ENCODE measurements at regions not wholly inside any gene's neighbourhood (a gene's known extent, or its start where the extent isn't known, plus 50 kb on each side); places are given as distances from the start of the nearest gene placed in this dataset.

DNA sequence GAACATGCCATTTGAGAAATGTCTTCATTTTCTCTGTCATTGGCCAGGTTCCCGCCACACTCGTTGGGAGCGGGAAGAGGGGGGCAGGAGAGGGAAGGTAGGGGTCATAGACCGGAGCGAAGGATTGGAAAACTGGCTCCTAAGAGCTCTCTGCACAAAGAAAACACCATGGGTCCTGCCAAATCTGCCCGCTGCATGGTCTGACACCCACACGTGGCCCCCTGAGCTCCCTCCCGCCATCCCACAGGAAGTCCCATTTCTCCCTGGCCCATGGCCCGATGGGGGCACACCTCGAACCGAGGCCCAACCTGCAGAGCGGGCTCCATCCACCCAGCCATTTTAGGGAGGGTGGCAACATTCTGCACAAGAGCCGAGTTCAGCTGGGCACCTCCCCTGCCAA, 159.6 kb downstream of the SALL1 start:
- Mint-ChIP-seq H3K4me3 (no peak overlapping the region), H3K27ac (no peak overlapping the region), H3K9me3 (peaks cover 13% of the 10 kb centered on the region), H3K36me3 (no peaks in the 10 kb centered on the region), H3K27me3 (no peaks in the 10 kb centered on the region), H3K4me1 (no peaks in the 10 kb centered on the region)
- ATAC-seq: no peak

DNA sequence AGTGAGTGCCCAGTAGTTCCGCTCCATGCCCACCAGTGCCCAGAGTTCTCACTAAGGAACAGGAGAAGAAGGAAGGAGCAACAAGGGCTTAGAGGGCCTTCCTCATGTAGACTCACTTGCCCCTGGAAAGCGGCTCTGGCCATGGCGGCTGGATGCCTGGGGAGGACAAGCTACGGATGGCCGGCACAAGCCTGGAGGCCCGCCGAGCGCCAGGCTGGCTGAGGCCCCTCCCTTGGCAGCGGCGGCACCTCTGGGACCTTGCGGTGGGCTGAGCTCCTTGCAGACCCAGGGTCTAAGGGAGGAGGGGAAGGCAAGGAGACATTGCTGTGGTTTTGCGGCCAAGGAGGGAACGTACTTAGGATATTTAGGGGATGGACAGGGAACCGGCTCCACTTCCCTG, 160.1 kb downstream of the SALL1 start:
- no peaks in the 10 kb centered on the region for H3K4me1 Mint-ChIP-seq
- H3K27me3 Mint-ChIP-seq: no peaks in the 10 kb centered on the region
- peaks cover 13% of the 10 kb centered on the region for H3K9me3 Mint-ChIP-seq
- no peak overlapping the region for H3K4me3 Mint-ChIP-seq
- H3K36me3 Mint-ChIP-seq: no peaks in the 10 kb centered on the region
- no peak for ATAC-seq
- H3K27ac Mint-ChIP-seq: no peak overlapping the region

DNA sequence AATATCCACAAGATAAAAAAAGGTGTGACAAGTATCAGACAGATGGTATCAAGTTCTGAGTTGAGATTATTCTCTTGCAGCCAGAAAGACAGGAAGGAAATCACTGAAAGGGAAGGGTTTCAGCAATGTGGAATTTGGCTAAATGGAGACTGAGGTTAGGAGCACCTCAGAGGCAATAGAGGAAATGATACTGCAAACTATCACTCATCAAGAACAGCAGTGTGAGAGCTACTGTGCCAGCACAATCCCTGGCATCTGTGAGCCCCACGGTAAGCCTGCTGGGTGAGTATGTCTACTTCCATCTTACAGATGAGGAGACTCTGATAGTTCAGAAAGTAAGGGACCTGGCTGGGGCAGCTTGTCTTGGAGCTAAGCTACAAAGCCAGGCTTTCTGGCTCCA, 162.0 kb downstream of the SALL1 start:
- H3K9me3 Mint-ChIP-seq: peaks cover 13% of the 10 kb centered on the region
- no peak for ATAC-seq

DNA sequence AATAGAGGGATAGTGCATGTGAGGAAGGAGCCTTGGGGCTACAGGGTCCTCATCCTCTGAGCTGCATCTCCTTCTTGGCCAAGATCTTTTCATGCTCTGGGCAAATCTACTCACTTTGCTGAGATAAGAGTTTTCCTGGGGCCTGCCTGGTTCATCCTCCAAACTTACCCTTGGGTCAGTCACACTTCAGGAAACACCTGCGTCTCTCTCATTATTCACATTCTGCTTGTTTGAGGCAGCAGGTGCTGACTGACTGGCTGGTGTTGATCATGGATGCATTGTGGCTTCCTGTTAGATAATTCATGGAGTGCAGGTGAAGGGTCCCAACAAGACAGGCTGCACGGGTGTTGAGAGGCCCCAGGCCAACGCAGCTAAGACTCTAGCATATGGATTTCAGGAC, 162.6 kb downstream of the SALL1 start:
- Mint-ChIP-seq H3K27ac (no peak overlapping the region), H3K9me3 (peaks cover 13% of the 10 kb centered on the region), H3K4me3 (no peak overlapping the region), H3K27me3 (no peaks in the 10 kb centered on the region), H3K36me3 (no peaks in the 10 kb centered on the region), H3K4me1 (no peaks in the 10 kb centered on the region)
- no peak for ATAC-seq

More for the DNA sequence above, 162.0 kb downstream of the SALL1 start:
- no peaks in the 10 kb centered on the region for H3K4me1 Mint-ChIP-seq
- no peak overlapping the region for H3K27ac Mint-ChIP-seq
- H3K27me3 Mint-ChIP-seq: no peaks in the 10 kb centered on the region
- no peak overlapping the region for H3K4me3 Mint-ChIP-seq
- H3K36me3 Mint-ChIP-seq: no peaks in the 10 kb centered on the region

DNA sequence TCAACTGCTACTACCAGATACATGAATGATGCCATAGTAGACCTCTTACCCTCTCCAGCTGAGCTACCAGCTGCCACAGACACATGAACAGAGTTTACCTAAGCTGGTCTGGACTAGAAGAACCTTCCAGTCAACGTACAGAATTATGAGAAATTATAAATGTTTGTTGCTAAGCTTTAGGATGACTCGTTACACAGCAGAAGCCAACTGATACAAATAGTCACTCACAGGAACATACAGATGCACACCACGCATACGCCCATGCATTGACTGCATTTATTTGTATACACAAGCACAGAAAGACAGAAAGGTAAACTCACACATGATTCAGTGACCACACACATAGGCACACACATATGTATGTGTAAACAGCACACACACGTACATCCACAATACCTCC, 164.6 kb downstream of the SALL1 start:
- Mint-ChIP-seq H3K27me3 (no peaks in the 10 kb centered on the region), H3K4me3 (no peak overlapping the region), H3K9me3 (peaks cover 18% of the 10 kb centered on the region), H3K36me3 (no peaks in the 10 kb centered on the region), H3K27ac (no peak overlapping the region), H3K4me1 (no peaks in the 10 kb centered on the region)
- ATAC-seq: no peak

DNA sequence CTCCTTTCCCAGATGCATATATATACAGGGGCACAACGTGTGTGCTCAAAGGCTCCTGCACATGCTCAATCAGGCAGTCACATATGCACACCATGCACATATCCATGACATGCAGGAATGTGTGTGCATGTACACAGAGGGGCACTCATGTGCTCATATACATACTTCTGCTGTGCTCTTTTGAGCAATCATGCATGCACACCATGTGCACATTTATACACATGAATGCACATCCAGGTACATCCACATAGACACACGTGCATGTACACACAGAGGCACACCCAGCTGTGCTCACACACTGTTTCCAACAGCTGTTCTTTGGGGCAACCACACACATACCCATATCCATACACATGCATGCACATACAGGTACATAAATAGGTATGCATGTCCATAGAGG, 165.3 kb downstream of the SALL1 start:
- no peaks in the 10 kb centered on the region for H3K36me3 Mint-ChIP-seq
- no peak for ATAC-seq
- H3K27ac Mint-ChIP-seq: no peak overlapping the region
- no peak overlapping the region for H3K4me3 Mint-ChIP-seq
- H3K27me3 Mint-ChIP-seq: peaks cover 7% of the 10 kb centered on the region
- peaks cover 22% of the 10 kb centered on the region for H3K9me3 Mint-ChIP-seq
- no peaks in the 10 kb centered on the region for H3K4me1 Mint-ChIP-seq

DNA sequence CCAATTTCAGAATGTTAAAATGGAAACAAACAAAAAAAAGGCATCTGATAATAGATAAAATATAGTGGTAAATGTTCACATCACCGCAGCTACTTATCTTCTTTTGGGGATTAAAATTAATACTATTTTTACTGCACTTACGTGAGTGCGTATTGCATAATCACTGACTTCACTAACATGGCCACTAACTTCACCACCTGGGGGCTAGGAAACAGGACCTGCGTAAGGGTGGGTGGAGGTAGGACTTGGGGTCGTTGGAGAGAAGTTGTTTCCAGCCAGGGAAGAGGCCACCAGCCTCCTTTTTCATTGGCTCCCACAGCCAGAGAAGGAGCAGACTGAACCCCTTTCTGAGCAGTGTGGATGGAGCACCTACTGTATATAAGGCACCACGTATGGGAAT, 166.4 kb downstream of the SALL1 start:
- Mint-ChIP-seq H3K4me1 (no peaks in the 10 kb centered on the region), H3K4me3 (no peak overlapping the region), H3K9me3 (peaks cover 18% of the 10 kb centered on the region)

DNA sequence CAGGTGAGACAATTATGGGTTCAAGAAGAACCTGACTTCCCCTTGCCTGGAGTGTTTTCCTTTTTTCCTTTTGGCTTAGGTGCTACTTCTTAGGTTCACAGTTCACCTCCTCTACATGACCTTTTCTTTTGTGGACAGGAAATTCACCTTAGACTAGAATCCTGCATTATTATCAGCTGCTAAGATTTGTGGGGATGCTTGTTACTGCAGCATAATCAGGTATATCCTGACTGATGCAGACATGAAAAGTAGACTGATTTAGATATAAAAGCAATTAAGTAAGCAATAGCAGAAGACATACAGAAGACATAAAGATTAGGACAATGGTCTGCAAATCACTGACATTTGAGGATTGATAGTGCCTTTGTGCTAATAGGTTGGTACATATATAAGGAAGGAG, 168.3 kb downstream of the SALL1 start:
- Mint-ChIP-seq H3K4me3 (no peak overlapping the region), H3K27me3 (peaks cover 8% of the 10 kb centered on the region), H3K4me1 (no peaks in the 10 kb centered on the region), H3K36me3 (no peaks in the 10 kb centered on the region), H3K27ac (no peak overlapping the region), H3K9me3 (peaks cover 18% of the 10 kb centered on the region)
- no peak for ATAC-seq

More for the DNA sequence above, 166.4 kb downstream of the SALL1 start:
- Mint-ChIP-seq H3K36me3 (no peaks in the 10 kb centered on the region), H3K27me3 (peaks cover 8% of the 10 kb centered on the region), H3K27ac (no peak overlapping the region)
- no peak for ATAC-seq

DNA sequence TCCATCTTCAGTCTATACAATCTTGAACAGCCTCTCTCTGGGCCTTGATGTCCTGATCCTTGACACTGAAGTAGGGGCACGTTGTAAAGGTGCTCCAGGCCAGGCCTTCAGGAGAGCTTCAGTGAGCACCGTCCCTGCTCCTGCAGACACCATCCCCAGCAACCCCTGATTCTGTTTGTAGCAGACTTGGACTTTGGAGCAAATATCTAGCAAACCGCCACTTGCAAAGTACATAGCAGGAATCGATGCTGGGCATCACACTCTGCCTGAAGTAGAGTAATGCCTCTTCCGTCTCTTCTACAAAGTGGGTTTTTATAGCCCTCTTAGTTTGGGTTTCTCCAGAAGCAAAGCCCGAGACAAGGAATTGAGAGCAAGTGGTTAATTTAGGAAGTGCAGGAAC, 169.1 kb downstream of the SALL1 start:
- ATAC-seq: no peak
- H3K4me3 Mint-ChIP-seq: no peak overlapping the region
- H3K36me3 Mint-ChIP-seq: no peaks in the 10 kb centered on the region
- peaks cover 18% of the 10 kb centered on the region for H3K9me3 Mint-ChIP-seq
- H3K27me3 Mint-ChIP-seq: peaks cover 8% of the 10 kb centered on the region
- H3K4me1 Mint-ChIP-seq: no peaks in the 10 kb centered on the region
- no peak overlapping the region for H3K27ac Mint-ChIP-seq

DNA sequence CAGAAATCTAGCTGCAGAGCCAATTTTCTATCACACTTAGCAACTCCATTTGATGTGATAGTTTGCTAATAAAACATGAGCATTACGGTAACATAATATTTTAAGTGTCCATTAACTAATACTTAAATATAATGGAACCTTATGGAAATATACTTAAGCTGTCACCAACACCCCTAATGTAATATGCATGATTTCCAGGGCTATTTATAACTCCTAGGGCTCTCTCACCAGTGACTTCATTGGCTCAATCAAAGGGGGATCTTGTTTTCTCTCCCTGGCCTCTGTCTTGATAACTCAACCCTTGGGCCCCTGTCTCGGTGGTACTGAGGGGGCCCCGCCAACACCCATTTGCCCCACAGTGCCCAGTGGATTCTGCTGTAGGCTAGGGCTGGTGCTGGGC, 170.4 kb downstream of the SALL1 start:
- Mint-ChIP-seq H3K36me3 (no peaks in the 10 kb centered on the region), H3K4me1 (no peaks in the 10 kb centered on the region), H3K27ac (no peak overlapping the region), H3K27me3 (peaks cover 8% of the 10 kb centered on the region), H3K4me3 (no peak overlapping the region), H3K9me3 (peaks cover 15% of the 10 kb centered on the region)
- ATAC-seq: no peak

DNA sequence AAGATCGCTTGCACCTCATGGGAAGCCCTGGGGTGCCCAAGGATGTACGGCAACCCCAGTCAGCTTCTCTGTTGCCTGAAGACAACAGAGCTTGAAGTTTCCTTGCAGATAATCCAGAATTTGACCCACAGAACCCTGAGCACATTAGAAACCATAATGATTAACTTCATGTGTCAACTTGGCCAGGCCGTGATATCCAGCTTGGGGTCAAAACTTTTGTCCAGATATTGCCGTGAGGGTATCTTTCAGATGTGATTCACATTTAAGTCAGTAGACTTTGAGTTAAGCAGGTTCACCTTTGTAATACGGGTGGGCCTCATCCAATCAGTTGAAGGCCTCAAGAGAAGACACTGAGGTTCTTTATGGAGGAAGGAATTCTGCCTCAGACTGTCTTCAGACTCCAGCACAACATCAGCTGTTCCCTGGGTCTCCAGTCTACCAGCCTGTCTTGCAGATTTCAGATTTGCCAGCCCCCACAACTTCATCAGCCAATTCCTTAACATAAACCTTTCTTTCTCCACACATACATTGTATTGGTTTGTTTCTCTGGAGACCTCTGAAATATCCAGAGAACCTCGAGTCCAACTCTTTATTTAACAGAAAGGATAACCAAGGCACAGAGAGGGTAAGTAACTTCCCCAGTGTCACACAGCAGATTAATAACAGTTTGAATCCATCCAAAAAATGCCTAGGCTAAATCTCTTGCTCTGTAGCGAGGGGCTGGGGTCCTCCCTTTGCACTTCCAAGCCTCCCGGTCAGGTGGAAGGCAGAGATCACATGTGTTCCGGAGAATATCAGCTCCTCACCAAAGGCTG, 171.1 kb downstream of the SALL1 start:
- Mint-ChIP-seq H3K27me3 (peaks cover 8% of the 10 kb centered on the region), H3K4me3 (no peak overlapping the region), H3K4me1 (no peaks in the 10 kb centered on the region), H3K36me3 (no peaks in the 10 kb centered on the region), H3K27ac (no peak overlapping the region), H3K9me3 (peaks cover 11% of the 10 kb centered on the region)
- ATAC-seq: no peak

DNA sequence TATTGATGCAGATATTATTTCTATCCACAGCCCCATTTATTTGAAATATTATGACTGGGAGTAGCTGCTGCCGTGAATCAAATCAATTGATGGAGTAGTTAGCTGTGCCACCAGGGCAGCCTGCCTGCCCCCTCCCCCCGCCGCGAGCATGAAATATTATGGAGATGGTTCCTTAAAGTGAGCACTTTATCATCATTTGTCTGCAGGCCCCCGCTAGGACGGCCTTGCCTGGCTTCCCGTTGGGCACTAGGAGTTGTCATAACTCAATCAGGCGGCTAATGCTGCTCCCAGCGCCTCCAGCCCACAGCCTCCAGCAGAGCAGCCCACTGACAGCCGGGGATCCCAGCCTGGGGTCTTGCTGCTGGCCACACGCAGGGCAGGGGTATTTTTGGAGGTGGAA, 173.9 kb downstream of the SALL1 start:
- Mint-ChIP-seq H3K27ac (no peak overlapping the region), H3K9me3 (peaks cover 8% of the 10 kb centered on the region), H3K4me1 (no peaks in the 10 kb centered on the region), H3K36me3 (no peaks in the 10 kb centered on the region), H3K27me3 (peaks cover 8% of the 10 kb centered on the region), H3K4me3 (no peak overlapping the region)
- no peak for ATAC-seq

DNA sequence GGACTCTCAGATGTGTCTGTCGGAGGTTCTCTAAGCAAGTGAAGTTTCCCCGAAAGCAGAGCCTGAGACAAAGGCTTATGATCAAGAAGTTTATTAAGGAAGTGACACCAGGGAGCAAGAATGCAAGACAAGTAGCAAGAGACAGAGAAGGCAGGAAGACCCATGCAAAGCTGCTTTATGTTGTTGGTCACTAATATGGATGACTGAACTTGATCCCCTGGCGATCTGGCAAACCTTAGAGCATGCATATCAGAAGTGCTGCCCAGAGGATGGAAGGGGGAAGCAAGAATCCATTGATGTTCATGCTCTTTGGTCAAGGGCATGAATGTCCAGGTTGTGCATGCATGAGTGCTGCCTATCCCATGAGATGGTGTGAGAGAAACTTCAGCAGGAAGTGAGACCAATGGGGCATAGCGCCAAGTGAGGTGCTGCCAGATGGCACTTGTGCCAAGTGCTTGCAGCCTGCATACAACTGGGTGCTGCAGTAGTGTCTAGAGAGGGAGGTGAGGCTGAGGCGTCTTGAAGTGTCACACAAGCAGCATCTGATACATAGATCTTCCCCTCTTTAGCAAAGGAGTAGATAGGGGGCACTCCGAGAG, 176.5 kb downstream of the SALL1 start:
- Mint-ChIP-seq H3K4me3 (no peak overlapping the region), H3K4me1 (no peaks in the 10 kb centered on the region), H3K27ac (no peak overlapping the region), H3K9me3 (peaks cover 7% of the 10 kb centered on the region), H3K36me3 (no peaks in the 10 kb centered on the region), H3K27me3 (no peaks in the 10 kb centered on the region)
- ATAC-seq: no peak

DNA sequence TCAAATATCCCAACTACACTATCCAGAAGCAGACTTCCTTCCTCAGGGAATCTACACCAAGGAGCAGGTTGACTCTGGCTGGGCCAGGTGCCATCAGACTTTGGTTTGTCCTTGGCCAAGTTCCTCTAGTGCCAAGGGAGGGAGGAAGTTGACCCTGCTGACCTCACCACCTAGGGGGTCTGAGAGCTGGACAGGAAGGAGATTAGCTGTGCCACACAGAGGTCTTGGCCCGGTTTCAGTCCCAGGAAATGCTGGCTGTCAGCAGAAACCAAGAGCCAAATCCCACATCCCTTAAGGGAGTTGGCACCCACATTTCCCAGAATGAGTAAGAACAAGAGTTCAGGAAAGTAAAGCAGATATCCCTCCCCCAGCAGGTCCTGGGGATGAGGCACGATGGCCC, 178.2 kb downstream of the SALL1 start:
- no peak overlapping the region for H3K27ac Mint-ChIP-seq
- H3K9me3 Mint-ChIP-seq: peaks cover 7% of the 10 kb centered on the region
- no peak for ATAC-seq
- no peaks in the 10 kb centered on the region for H3K4me1 Mint-ChIP-seq
- no peak overlapping the region for H3K4me3 Mint-ChIP-seq
- H3K27me3 Mint-ChIP-seq: no peaks in the 10 kb centered on the region
- no peaks in the 10 kb centered on the region for H3K36me3 Mint-ChIP-seq

DNA sequence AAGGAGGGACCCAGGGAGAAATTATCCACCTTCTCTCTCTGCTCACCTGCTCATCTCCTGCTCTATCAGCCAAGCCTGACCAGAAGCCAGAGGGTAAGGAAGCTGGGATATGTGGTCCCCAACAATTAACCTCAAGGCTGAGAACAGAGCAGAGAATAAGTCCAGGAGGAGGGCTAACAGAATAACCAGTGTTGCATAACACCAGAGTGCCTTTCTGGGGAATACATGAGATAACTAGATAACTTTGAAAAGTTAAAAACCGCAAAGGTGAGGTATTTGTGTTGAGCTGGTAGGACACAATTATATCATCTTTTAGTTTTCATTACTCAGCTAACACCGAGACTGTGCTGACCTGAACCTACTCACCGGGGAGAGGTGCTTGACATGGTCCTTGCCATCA, 180.8 kb downstream of the SALL1 start:
- no peak overlapping the region for H3K4me3 Mint-ChIP-seq
- H3K27ac Mint-ChIP-seq: no peak overlapping the region
- ATAC-seq: no peak
- no peaks in the 10 kb centered on the region for H3K4me1 Mint-ChIP-seq
- peaks cover 7% of the 10 kb centered on the region for H3K9me3 Mint-ChIP-seq
- H3K36me3 Mint-ChIP-seq: no peaks in the 10 kb centered on the region
- no peaks in the 10 kb centered on the region for H3K27me3 Mint-ChIP-seq

All from stimulated activated memory B cell treated with anti-CD40 and anti-IgM and Interleukin-4, amounts not matched to agents 10 μg/mL and 1 μg/mL and 100 μg/mL, for 72 hours (primary cell).